ENCODE measurements at regions not wholly inside any gene's neighbourhood (a gene's known extent, or its start where the extent isn't known, plus 50 kb on each side); places are given as distances from the start of the nearest gene placed in this dataset.

- no peak for TF ChIP-seq CTCF (IDR thresholded peaks at IDR 0.05)
- no peak for TF ChIP-seq POLR2A (IDR thresholded peaks at IDR 0.05)
Measured at GRCh38 chr2:49465157-49465831, 311.0 kb upstream of the FSHR start.

All from thyroid gland (tissue), 4 donors.